Thoracic aorta (tissue), 2 donors: ENCODE measurements at regions not wholly inside any gene's neighbourhood (a gene's known extent, or its start where the extent isn't known, plus 50 kb on each side); places are given as distances from the start of the nearest gene placed in this dataset.

Experiments
- ATAC-seq: fragments of 150-250 bp; one replicate; pipeline ENCODE4 v1.8.0; 2017; ENCODE audit warnings: low read depth; ENCODE audit not compliant: insufficient number of reproducible peaks, low FRiP score
- DNase-seq: peaks from one replicate; pipeline ENCODE4 v3.0.0-alpha.2; 2020; ENCODE audit warnings: low spot score
- H3K27ac ChIP-seq, 2 donors: fragments of 200-600 bp; sonication (generic); 1 replicate in 1 of 2; 2 replicates in 1 of 2; pipeline ENCODE4 v1.5.1; 2016; ENCODE audit warnings: mild to moderate bottlenecking in 2 of 2, moderate library complexity in 2 of 2
- H3K27me3 ChIP-seq: fragments of 200-600 bp; sonication (generic); replicated peaks from 2 replicates; pipeline ENCODE4 v1.6.0; 2016; ENCODE audit warnings: mild to moderate bottlenecking; ENCODE audit not compliant: insufficient read depth
- H3K36me3 ChIP-seq: fragments of 200-600 bp; sonication (generic); one replicate; pipeline ENCODE4 v1.5.1; 2016
- H3K4me1 ChIP-seq, 2 donors: fragments of 200-600 bp; sonication (generic); 1 replicate in 1 of 2; 2 replicates in 1 of 2; pipeline versions ENCODE4 v1.5.1 to v1.6.0; 2016; ENCODE audit warnings: low read depth in 2 of 2, mild to moderate bottlenecking in 1 of 2; ENCODE audit not compliant: control insufficient read depth in 1 of 2
- H3K4me3 ChIP-seq: fragments of 200-600 bp; sonication (generic); 2 replicates; pipeline ENCODE4 v1.5.1; 2016; ENCODE audit warnings: mild to moderate bottlenecking
- H3K9me3 ChIP-seq: fragments of 200-600 bp; sonication (generic); 2 replicates; pipeline ENCODE4 v1.5.1; 2016
- TF ChIP-seq, protein P1 (sequence below): fragments of 200-600 bp; sonication (generic); IDR thresholded peaks from one replicate; pipeline ENCODE4 v1.5.1; 2019; ENCODE audit warnings: antibody characterized with exemption

- Histone ChIP-seq H3K4me3 (no peak overlapping the region), H3K27me3 (no peaks in the 10 kb centered on the region), H3K9me3 (peaks cover 8% of the 10 kb centered on the region), H3K36me3 (no peaks in the 10 kb centered on the region), H3K27ac (no peak overlapping the region), H3K4me1 (no peaks in the 10 kb centered on the region)
- ATAC-seq (no peak), DNase-seq (no peak)
- TF ChIP-seq, protein P1, sequence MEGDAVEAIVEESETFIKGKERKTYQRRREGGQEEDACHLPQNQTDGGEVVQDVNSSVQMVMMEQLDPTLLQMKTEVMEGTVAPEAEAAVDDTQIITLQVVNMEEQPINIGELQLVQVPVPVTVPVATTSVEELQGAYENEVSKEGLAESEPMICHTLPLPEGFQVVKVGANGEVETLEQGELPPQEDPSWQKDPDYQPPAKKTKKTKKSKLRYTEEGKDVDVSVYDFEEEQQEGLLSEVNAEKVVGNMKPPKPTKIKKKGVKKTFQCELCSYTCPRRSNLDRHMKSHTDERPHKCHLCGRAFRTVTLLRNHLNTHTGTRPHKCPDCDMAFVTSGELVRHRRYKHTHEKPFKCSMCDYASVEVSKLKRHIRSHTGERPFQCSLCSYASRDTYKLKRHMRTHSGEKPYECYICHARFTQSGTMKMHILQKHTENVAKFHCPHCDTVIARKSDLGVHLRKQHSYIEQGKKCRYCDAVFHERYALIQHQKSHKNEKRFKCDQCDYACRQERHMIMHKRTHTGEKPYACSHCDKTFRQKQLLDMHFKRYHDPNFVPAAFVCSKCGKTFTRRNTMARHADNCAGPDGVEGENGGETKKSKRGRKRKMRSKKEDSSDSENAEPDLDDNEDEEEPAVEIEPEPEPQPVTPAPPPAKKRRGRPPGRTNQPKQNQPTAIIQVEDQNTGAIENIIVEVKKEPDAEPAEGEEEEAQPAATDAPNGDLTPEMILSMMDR, result no peak
These were observed 131.9 kb upstream of the MSX1 start for GRCh38 chr4:4727536-4727935.

DNA sequence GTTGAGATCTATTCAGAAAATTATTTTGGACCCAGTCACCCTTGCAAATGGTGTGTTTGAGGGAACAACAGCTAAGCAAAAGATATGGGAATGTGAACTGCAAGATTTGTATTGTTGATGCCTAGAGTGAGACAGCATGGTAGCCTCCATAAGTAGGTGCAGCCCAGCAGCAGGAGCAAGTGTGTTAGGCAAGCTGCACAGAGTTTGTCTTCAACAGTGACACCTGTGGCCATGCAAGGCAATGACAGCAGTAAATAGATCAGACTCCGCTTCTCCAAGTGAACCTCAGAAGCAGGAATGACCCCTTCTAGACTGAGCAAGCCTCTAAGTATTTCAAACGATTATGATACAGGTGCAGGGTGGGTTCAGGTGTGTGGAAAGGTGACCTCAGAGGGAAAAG is 133.4 kb upstream of the MSX1 start:
- ATAC-seq (no peak), DNase-seq (no peak)
- H3K36me3 ChIP-seq, result no peaks in the 10 kb centered on the region
- no peaks in the 10 kb centered on the region for H3K4me1 ChIP-seq
- TF ChIP-seq, protein P1, result no peak
- no peak overlapping the region for H3K4me3 ChIP-seq
- H3K27ac ChIP-seq, result no peak overlapping the region
- peaks cover 8% of the 10 kb centered on the region for H3K9me3 ChIP-seq
- H3K27me3 ChIP-seq, result no peaks in the 10 kb centered on the region

- Histone ChIP-seq H3K27me3 (no peaks in the 10 kb centered on the region), H3K4me1 (no peaks in the 10 kb centered on the region), H3K27ac (no peak overlapping the region), H3K36me3 (no peaks in the 10 kb centered on the region), H3K4me3 (no peak overlapping the region), H3K9me3 (peaks cover 8% of the 10 kb centered on the region)
- TF ChIP-seq, protein P1, result no peak
- ATAC-seq (no peak), DNase-seq (no peak)
These were observed 135.1 kb upstream of the MSX1 start for GRCh38 chr4:4724321-4724720.

DNA sequence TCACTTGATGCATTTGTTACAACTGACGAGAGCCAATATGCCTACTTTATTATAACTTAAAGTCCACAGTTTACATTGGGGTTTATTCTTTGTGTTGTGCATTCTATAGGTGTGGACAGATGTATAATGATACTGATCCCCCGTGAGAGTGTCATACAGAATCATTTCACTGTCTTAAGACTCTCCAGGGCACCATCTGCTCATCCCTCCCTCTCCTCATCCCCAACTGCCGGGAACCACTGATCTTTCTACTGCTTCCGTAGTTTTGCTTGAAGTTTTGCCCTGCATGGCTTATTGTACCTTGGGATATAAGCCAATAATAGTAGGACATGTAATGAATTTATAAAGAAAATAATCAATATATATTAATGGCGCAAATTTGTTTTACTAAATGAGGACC is 137.8 kb upstream of the MSX1 start:
- Histone ChIP-seq H3K27ac (no peak overlapping the region), H3K36me3 (no peaks in the 10 kb centered on the region), H3K9me3 (peaks cover 8% of the 10 kb centered on the region), H3K4me3 (no peak overlapping the region), H3K4me1 (no peaks in the 10 kb centered on the region), H3K27me3 (no peaks in the 10 kb centered on the region)
- TF ChIP-seq, protein P1, result no peak
- DNase-seq (no peak), ATAC-seq (no peak)

DNA sequence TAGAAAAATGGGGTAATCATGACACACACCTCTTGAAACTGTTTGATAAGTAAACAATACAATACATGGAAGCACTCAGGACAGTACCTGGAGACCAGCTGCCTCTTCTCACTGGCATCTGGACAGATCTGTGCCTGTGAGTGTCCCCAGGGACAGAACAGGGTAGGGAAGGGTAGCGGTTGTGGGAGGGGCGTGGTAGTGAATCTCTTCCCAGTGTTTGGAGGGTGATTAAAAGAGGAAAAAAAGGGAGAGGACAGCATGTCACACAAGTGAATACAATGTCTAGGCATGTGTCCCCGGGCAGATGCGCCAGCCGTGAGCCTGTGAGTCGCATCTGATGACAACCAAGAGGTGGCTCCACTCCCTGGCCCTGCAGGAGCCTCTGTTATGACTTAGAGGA is 138.8 kb upstream of the MSX1 start:
- DNase-seq (no peak), ATAC-seq (no peak)

More for the DNA sequence above, 138.8 kb upstream of the MSX1 start:
- H3K9me3 ChIP-seq, result peaks cover 1% of the 10 kb centered on the region
- no peak overlapping the region for H3K27ac ChIP-seq
- H3K4me3 ChIP-seq, result no peak overlapping the region
- H3K27me3 ChIP-seq, result no peaks in the 10 kb centered on the region
- no peaks in the 10 kb centered on the region for H3K4me1 ChIP-seq
- no peaks in the 10 kb centered on the region for H3K36me3 ChIP-seq
- TF ChIP-seq, protein P1, result no peak
